ENCODE measurements at regions not wholly inside any gene's neighbourhood (a gene's known extent, or its start where the extent isn't known, plus 50 kb on each side); places are given as distances from the start of the nearest gene placed in this dataset.

DNA sequence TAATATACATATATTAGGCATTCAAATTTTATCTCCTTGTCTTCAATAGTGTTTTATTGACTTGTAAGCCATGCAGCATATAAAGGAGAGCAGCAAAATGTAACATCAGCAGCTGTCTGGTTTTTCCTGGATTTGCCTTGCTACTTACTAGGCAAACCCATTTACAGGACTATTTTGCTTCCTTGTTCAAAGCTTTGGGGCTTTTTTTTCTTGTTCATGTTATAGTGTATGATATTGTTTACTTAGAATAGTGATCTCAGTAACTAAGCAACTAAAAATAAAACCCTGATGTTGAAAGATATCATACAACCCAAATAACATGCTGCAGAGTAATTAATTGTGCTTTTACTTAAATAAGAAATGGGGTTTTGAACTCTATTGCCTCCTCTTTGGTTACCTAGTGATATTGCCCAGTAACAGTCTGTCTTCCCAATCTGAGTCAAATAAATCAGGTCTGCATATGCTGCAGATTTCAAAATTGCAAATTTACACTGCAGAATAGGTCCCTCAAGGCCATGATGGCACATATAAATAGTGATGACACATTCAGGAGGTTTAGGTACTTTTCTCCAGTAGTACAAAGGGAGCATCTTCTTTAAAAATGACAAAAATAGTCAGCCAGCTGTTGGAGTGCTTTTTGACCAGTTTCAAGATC is 578.1 kb upstream of the NECTIN3 start:
- ChIA-PET POLR2A (no interaction called here), CTCF (ENCODE audit: low intra/inter-chr PET ratio) (no interaction called here)
- in situ Hi-C loops (cut with MboI) (no loop called here), intact Hi-C loops (cut with micrococcal nuclease) (no loop called here)
- H3K27me3 ChIP-seq (ENCODE audit: control insufficient read depth in 2 of 2, insufficient read depth in 2 of 2, low read length in 2 of 2): no peaks in the 10 kb centered on the region
- H2AFZ ChIP-seq (ENCODE audit: low read depth, low read length): no peak overlapping the region; the same call in 1 of the 2 replicates
- H3K4me1 ChIP-seq (replicated peaks in 1 of 2; ENCODE audit: control insufficient read depth in 2 of 2, insufficient read depth in 2 of 2, low read length in 2 of 2): no peaks in the 10 kb centered on the region
- no peaks in the 10 kb centered on the region for H3K79me2 ChIP-seq (ENCODE audit: control insufficient read depth, insufficient read depth, low read length)
- FAIRE-seq: no peak
- ATAC-seq: no peak
- DNase-seq (ENCODE audit: extremely low read depth in 1 of 4, low spot score in 3 of 4): no peak
- TF ChIP-seq ZNF280A (IDR thresholded peaks at IDR 0.05; ENCODE audit: low read depth, partially characterized antibody) (no peak), PHTF2 (CRISPR knock-in tag; IDR thresholded peaks at IDR 0.05) (no peak), MYNN (IDR thresholded peaks at IDR 0.05) (no peak), MYNN (CRISPR knock-in tag; IDR thresholded peaks at IDR 0.05) (no peak), GTF2F1 (IDR thresholded peaks at IDR 0.05; ENCODE audit: low read depth, low read length) (no peak), SNRNP70 (optimal IDR thresholded peaks at IDR 0.05; ENCODE audit: low read depth, low read length) (no peak), JUND (IDR thresholded peaks at IDR 0.05; ENCODE audit: borderline replicate concordance, low read depth, low read length) (no peak), JUND (tag; IDR thresholded peaks at IDR 0.05; ENCODE audit: borderline replicate concordance, low read depth, low read length) (no peak), HDAC1 (IDR thresholded peaks at IDR 0.05) (no peak), ZNF561 (CRISPR knock-in tag; conservative IDR thresholded peaks at IDR 0.05) (no peak), ZNF174 (CRISPR knock-in tag; IDR thresholded peaks at IDR 0.05) (no peak)
- TF ChIP-seq, protein P1, sequence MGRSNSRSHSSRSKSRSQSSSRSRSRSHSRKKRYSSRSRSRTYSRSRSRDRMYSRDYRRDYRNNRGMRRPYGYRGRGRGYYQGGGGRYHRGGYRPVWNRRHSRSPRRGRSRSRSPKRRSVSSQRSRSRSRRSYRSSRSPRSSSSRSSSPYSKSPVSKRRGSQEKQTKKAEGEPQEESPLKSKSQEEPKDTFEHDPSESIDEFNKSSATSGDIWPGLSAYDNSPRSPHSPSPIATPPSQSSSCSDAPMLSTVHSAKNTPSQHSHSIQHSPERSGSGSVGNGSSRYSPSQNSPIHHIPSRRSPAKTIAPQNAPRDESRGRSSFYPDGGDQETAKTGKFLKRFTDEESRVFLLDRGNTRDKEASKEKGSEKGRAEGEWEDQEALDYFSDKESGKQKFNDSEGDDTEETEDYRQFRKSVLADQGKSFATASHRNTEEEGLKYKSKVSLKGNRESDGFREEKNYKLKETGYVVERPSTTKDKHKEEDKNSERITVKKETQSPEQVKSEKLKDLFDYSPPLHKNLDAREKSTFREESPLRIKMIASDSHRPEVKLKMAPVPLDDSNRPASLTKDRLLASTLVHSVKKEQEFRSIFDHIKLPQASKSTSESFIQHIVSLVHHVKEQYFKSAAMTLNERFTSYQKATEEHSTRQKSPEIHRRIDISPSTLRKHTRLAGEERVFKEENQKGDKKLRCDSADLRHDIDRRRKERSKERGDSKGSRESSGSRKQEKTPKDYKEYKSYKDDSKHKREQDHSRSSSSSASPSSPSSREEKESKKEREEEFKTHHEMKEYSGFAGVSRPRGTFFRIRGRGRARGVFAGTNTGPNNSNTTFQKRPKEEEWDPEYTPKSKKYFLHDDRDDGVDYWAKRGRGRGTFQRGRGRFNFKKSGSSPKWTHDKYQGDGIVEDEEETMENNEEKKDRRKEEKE (IDR thresholded peaks at IDR 0.05; ENCODE audit: borderline replicate concordance in 1 of 2, control insufficient read depth in 1 of 2, low read depth in 2 of 2, low read length in 1 of 2): no peak
- TF ChIP-seq, protein P2, sequence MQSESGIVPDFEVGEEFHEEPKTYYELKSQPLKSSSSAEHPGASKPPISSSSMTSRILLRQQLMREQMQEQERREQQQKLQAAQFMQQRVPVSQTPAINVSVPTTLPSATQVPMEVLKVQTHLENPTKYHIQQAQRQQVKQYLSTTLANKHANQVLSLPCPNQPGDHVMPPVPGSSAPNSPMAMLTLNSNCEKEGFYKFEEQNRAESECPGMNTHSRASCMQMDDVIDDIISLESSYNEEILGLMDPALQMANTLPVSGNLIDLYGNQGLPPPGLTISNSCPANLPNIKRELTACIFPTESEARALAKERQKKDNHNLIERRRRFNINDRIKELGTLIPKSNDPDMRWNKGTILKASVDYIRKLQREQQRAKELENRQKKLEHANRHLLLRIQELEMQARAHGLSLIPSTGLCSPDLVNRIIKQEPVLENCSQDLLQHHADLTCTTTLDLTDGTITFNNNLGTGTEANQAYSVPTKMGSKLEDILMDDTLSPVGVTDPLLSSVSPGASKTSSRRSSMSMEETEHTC (IDR thresholded peaks at IDR 0.05): no peak
- TF ChIP-seq, protein P3, sequence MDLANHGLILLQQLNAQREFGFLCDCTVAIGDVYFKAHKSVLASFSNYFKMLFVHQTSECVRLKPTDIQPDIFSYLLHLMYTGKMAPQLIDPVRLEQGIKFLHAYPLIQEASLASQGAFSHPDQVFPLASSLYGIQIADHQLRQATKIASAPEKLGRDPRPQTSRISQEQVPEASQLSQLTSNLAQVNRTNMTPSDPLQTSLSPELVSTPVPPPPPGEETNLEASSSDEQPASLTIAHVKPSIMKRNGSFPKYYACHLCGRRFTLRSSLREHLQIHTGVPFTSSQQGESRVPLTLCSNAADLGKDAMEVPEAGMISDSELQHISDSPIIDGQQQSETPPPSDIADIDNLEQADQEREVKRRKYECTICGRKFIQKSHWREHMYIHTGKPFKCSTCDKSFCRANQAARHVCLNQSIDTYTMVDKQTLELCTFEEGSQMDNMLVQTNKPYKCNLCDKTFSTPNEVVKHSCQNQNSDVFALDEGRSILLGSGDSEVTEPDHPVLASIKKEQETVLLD (IDR thresholded peaks at IDR 0.05): no peak
- no peak overlapping the region for H3K9ac ChIP-seq (ENCODE audit: insufficient read depth in 1 of 2, low read depth in 2 of 2, low read length in 2 of 2)
- H3K9me3 ChIP-seq (replicated peaks; ENCODE audit: control insufficient read depth, insufficient read depth, low read depth, low read length): no peaks in the 10 kb centered on the region
- no peak overlapping the region for H3K27ac ChIP-seq (ENCODE audit: extremely low read depth, low read depth, low read length)
- H3K4me2 ChIP-seq (ENCODE audit: insufficient read depth, low read length): no peak overlapping the region
- no peaks in the 10 kb centered on the region for H3K36me3 ChIP-seq (ENCODE audit: control insufficient read depth, insufficient read depth, low read length)
- no TSS peak for BruUV-seq (replicated peaks)
- no peaks in the 10 kb centered on the region for H4K20me1 ChIP-seq (replicated peaks; ENCODE audit: control insufficient read depth, insufficient read depth, low read length)
- no peak overlapping the region for H3K4me3 ChIP-seq
- no peaks in the 10 kb centered on the region for H3K9me1 ChIP-seq (ENCODE audit: control insufficient read depth, insufficient read depth, low read length)

Measured in K562 (cell line).